ENCODE measurements at regions not wholly inside any gene's neighbourhood (a gene's known extent, or its start where the extent isn't known, plus 50 kb on each side); places are given as distances from the start of the nearest gene placed in this dataset.

DNA sequence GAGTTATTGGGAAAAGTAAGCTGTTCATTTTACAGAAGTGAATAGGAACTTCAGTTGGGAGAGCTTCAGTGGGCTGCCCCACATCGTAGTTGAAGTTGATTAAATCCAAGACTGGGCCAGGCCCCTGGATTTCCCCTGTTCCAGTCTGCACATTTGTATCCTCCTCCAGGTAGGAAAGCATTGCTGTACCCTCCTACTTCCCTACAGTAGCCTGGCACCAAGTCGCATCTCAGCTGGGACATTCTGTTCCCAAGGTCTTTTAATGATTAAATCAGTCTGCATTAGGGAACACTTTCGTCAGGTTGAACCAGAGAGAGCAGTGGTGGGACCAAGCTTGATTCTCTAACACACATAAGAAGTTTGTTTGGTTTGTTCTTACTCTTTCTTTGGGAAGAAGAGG, 165.8 kb upstream of the PPARGC1A start:
- Histone ChIP-seq H3K9me2 (replicated peaks; ENCODE audit: low read depth, low read length) (no peaks in the 10 kb centered on the region), H3F3A (ENCODE audit: low read depth) (no peaks in the 10 kb centered on the region), H3K4me2 (ENCODE audit: low read depth, low read length, poor library complexity, severe bottlenecking) (no peak overlapping the region), H3K79me2 (ENCODE audit: insufficient read depth, low read length) (no peaks in the 10 kb centered on the region), H3K36me3 (ENCODE audit: insufficient read depth, low read length) (no peaks in the 10 kb centered on the region), H3K9me3 (ENCODE audit: insufficient read depth, low read depth, low read length) (0 out of 2 replicates have a peak, but pooled peaks cover 3% of the 10 kb centered on the region), H3K4me3 (ENCODE audit: low read length, poor library complexity, severe bottlenecking) (no peak overlapping the region), H3K27me3 (ENCODE audit: insufficient read depth, low read length, poor library complexity, severe bottlenecking) (no peaks in the 10 kb centered on the region), H3K4me1 (ENCODE audit: insufficient read depth, low read length, poor library complexity, severe bottlenecking) (no peaks in the 10 kb centered on the region), H4K20me1 (ENCODE audit: insufficient read depth, low read length, poor library complexity, severe bottlenecking) (no peaks in the 10 kb centered on the region), H2AFZ (ENCODE audit: low read length) (no peak overlapping the region), H3K9ac (ENCODE audit: low read depth, low read length, poor library complexity, severe bottlenecking) (no peak overlapping the region)
- TF ChIP-seq, protein P1, sequence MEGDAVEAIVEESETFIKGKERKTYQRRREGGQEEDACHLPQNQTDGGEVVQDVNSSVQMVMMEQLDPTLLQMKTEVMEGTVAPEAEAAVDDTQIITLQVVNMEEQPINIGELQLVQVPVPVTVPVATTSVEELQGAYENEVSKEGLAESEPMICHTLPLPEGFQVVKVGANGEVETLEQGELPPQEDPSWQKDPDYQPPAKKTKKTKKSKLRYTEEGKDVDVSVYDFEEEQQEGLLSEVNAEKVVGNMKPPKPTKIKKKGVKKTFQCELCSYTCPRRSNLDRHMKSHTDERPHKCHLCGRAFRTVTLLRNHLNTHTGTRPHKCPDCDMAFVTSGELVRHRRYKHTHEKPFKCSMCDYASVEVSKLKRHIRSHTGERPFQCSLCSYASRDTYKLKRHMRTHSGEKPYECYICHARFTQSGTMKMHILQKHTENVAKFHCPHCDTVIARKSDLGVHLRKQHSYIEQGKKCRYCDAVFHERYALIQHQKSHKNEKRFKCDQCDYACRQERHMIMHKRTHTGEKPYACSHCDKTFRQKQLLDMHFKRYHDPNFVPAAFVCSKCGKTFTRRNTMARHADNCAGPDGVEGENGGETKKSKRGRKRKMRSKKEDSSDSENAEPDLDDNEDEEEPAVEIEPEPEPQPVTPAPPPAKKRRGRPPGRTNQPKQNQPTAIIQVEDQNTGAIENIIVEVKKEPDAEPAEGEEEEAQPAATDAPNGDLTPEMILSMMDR (conservative IDR thresholded peaks at IDR 0.05; ENCODE audit: low read length) = no peak
- no peak for TF ChIP-seq EZH2phosphoT487 (IDR thresholded peaks at IDR 0.05; ENCODE audit: borderline replicate concordance)

DNA sequence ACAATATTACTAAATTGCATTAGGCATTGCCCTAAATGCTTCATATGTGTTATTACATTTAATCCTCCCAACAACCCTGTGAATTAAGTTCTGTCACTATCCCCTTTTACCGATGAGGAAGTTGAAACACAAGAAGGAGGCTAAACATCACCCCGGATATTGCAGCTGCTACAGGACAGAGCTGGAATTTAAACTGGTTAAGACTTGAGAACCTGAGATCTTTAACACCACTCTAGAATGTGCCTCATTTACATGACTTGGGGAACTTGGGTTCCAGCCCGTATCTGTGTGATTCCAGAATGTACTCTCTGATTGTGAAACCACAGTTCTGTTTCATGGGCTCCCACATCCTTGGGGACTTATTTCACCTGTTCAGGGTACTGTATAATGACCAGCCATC, 165.1 kb upstream of the PPARGC1A start:
- Histone ChIP-seq H3K4me3 (ENCODE audit: low read length, poor library complexity, severe bottlenecking) (no peak overlapping the region), H3K9ac (ENCODE audit: low read depth, low read length, poor library complexity, severe bottlenecking) (no peak overlapping the region), H3K79me2 (ENCODE audit: insufficient read depth, low read length) (no peaks in the 10 kb centered on the region), H3K4me2 (ENCODE audit: low read depth, low read length, poor library complexity, severe bottlenecking) (no peak overlapping the region), H3K9me2 (replicated peaks; ENCODE audit: low read depth, low read length) (no peaks in the 10 kb centered on the region), H2AFZ (ENCODE audit: low read length) (no peak overlapping the region), H3K36me3 (ENCODE audit: insufficient read depth, low read length) (no peaks in the 10 kb centered on the region), H4K20me1 (ENCODE audit: insufficient read depth, low read length, poor library complexity, severe bottlenecking) (no peaks in the 10 kb centered on the region), H3K4me1 (ENCODE audit: insufficient read depth, low read length, poor library complexity, severe bottlenecking) (no peaks in the 10 kb centered on the region), H3K9me3 (ENCODE audit: insufficient read depth, low read depth, low read length) (0 out of 2 replicates have a peak, but pooled peaks cover 3% of the 10 kb centered on the region), H3F3A (ENCODE audit: low read depth) (no peaks in the 10 kb centered on the region), H3K27me3 (ENCODE audit: insufficient read depth, low read length, poor library complexity, severe bottlenecking) (no peaks in the 10 kb centered on the region)
- TF ChIP-seq, protein P1 (conservative IDR thresholded peaks at IDR 0.05; ENCODE audit: low read length) = no peak
- no peak for TF ChIP-seq EZH2phosphoT487 (IDR thresholded peaks at IDR 0.05; ENCODE audit: borderline replicate concordance)

DNA sequence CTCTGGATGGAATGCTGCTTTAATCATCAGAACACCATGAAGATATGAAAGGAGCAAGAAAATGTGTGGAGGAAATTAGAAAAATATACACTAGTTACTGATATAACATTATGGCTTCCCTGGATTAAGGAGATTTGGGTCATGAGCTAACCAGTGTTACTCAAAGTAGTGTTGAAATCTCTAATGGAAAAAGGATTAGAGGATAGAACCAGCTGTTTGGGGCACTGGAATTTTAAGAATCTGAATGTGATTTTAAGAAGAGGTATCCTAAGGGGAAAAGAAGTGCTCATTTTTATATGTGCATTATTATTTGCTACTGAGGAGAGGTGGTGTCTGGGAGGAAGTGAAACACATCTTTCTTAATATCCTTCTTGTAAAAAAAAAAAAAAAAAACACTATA, 164.1 kb upstream of the PPARGC1A start:
- Histone ChIP-seq H3K36me3 (ENCODE audit: insufficient read depth, low read length) (no peaks in the 10 kb centered on the region), H4K20me1 (ENCODE audit: insufficient read depth, low read length, poor library complexity, severe bottlenecking) (no peaks in the 10 kb centered on the region), H3K79me2 (ENCODE audit: insufficient read depth, low read length) (no peaks in the 10 kb centered on the region), H3K4me1 (ENCODE audit: insufficient read depth, low read length, poor library complexity, severe bottlenecking) (no peaks in the 10 kb centered on the region), H3F3A (ENCODE audit: low read depth) (no peaks in the 10 kb centered on the region), H2AFZ (ENCODE audit: low read length) (no peak overlapping the region), H3K4me2 (ENCODE audit: low read depth, low read length, poor library complexity, severe bottlenecking) (no peak overlapping the region), H3K27me3 (ENCODE audit: insufficient read depth, low read length, poor library complexity, severe bottlenecking) (no peaks in the 10 kb centered on the region), H3K9ac (ENCODE audit: low read depth, low read length, poor library complexity, severe bottlenecking) (no peak overlapping the region), H3K9me2 (replicated peaks; ENCODE audit: low read depth, low read length) (no peaks in the 10 kb centered on the region), H3K4me3 (ENCODE audit: low read length, poor library complexity, severe bottlenecking) (no peak overlapping the region), H3K9me3 (ENCODE audit: insufficient read depth, low read depth, low read length) (0 out of 2 replicates have a peak, but pooled peaks cover 3% of the 10 kb centered on the region)
- TF ChIP-seq EZH2phosphoT487 (IDR thresholded peaks at IDR 0.05; ENCODE audit: borderline replicate concordance) = no peak
- TF ChIP-seq, protein P1 (conservative IDR thresholded peaks at IDR 0.05; ENCODE audit: low read length) = no peak
